ENCODE measurements at regions not wholly inside any gene's neighbourhood (a gene's known extent, or its start where the extent isn't known, plus 50 kb on each side); places are given as distances from the start of the nearest gene placed in this dataset.

DNA sequence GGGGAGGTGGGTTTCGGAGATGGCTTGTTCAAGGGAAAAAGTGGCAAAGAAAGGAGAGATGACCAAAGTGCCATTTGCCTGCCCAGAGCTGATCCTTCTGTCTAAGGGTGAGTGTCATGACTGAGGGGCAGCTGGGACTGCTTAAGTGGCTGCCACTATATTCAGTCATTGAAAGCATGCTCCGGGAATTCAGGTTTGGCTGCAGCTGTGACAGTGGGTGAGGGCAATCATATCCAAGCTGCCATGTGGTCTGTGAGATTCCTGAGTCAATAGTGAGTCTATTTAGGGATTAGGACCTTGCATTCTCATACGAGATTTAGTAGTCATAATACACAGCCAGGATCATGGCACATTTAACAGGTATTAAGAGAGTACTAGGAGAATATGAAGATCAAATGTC, 138.8 kb upstream of the BANK1 start (continued):
- TF ChIP-seq, protein P1, sequence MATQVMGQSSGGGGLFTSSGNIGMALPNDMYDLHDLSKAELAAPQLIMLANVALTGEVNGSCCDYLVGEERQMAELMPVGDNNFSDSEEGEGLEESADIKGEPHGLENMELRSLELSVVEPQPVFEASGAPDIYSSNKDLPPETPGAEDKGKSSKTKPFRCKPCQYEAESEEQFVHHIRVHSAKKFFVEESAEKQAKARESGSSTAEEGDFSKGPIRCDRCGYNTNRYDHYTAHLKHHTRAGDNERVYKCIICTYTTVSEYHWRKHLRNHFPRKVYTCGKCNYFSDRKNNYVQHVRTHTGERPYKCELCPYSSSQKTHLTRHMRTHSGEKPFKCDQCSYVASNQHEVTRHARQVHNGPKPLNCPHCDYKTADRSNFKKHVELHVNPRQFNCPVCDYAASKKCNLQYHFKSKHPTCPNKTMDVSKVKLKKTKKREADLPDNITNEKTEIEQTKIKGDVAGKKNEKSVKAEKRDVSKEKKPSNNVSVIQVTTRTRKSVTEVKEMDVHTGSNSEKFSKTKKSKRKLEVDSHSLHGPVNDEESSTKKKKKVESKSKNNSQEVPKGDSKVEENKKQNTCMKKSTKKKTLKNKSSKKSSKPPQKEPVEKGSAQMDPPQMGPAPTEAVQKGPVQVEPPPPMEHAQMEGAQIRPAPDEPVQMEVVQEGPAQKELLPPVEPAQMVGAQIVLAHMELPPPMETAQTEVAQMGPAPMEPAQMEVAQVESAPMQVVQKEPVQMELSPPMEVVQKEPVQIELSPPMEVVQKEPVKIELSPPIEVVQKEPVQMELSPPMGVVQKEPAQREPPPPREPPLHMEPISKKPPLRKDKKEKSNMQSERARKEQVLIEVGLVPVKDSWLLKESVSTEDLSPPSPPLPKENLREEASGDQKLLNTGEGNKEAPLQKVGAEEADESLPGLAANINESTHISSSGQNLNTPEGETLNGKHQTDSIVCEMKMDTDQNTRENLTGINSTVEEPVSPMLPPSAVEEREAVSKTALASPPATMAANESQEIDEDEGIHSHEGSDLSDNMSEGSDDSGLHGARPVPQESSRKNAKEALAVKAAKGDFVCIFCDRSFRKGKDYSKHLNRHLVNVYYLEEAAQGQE (IDR thresholded peaks at IDR 0.05): no peak
- TF ChIP-seq ZFP36 (IDR thresholded peaks at IDR 0.05; ENCODE audit: borderline replicate concordance, partially characterized antibody) (no peak), BHLHE40 (IDR thresholded peaks at IDR 0.05; ENCODE audit: low read depth, low read length) (no peak)

DNA sequence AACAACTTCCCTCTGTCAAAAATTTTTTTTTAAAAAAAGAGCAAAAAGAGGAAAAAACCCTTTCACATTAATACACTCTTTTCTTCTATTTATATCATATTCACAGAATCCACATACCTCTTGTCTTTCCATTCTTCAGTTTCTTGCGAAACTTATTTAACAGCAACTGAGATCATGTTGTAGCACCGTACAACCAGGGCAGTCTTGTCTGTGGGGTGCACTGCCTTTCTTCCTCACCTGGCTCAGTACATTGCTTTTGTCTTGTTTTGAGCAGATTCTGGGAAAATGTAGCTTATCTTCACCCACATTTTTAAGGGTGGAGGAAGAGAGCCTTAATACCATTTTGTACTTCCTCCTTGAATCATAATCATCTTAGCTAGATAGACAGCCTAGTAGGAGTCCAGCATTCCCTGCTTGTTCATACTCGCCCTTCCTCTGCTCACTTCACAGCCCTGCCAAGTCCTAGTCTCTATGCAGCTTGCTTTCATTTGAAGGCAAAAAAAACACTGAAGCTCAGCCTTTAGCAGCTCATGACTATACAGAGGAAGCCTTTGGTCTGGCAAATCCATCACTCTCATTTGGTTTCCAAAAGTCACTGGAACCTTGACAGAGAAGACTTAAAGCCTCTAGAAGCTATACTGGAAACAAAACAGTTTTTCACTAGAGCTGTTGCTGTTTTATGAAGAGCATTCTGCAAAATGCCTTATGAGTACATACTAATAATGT, 140.6 kb upstream of the BANK1 start:
- no peak for ATAC-seq

DNA sequence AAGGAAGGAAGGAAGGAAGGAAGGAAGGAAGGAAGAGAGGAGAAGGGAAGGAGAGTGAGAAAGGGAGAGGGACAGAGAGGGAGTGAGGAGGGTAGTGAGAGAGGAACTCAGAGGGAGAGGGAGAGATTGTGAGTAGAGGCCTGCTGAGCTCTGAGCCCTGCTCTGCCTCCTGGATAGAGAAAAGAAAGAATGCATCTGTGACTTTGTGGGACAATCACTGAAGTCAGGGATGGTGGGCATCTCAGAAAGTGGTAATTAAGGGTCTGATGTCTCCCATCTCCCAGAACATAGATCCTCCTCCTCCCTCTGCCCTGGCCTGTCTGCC, 142.9 kb upstream of the BANK1 start:
- CTCF ChIA-PET: no interaction called here
- ATAC-seq: no peak

More for the DNA sequence above, 140.6 kb upstream of the BANK1 start:
- H3K4me2 ChIP-seq: no peak overlapping the region
- DNase-seq (ENCODE audit: low read depth in 1 of 2, low spot score in 1 of 2) (no peak), FAIRE-seq (no peak)
- 83% methylated on average over 3 of the region's 3 CpGs for WGBS (ENCODE audit: missing lambda C conversion rate)
- no peak overlapping the region for H3K27ac ChIP-seq
- no peaks in the 10 kb centered on the region for H3K4me1 ChIP-seq
- no peak for TF ChIP-seq ESRRA (IDR thresholded peaks at IDR 0.05; ENCODE audit: borderline replicate concordance, low read length)
- TF ChIP-seq, protein P2, sequence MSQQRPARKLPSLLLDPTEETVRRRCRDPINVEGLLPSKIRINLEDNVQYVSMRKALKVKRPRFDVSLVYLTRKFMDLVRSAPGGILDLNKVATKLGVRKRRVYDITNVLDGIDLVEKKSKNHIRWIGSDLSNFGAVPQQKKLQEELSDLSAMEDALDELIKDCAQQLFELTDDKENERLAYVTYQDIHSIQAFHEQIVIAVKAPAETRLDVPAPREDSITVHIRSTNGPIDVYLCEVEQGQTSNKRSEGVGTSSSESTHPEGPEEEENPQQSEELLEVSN (IDR thresholded peaks at IDR 0.05; ENCODE audit: borderline replicate concordance, low read depth): no peak
- H3K9me3 ChIP-seq: no peaks in the 10 kb centered on the region
- H3K4me3 ChIP-seq: no peak overlapping the region
- POLR2A ChIA-PET: no interaction called here
- CTCF ChIA-PET: interaction anchor here (0.9 kb wide), 1 partner anchor 9 kb away, joined by 3 read pairs; no protein-coding TSS in a partner anchor

DNA sequence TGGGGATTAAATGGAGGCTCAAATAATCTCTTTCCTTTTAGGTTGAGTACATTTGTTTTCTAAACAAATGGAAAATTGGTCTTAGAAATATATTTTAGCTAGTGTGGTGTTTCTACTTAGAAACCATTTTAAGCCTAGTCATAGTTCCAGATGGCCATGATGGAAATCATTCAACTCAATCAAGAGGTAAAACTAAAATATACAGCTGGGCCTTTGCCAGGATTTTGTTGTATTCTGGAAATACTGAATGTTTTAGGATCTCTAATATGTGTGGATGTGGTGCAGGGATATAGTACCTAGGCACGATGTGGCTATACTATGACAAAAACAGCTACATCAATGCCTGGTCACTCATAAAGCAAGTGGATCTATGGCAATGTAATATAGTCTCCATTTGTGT, 146.0 kb upstream of the BANK1 start:
- H3K4me1 ChIP-seq: no peaks in the 10 kb centered on the region
- CTCF ChIA-PET: no interaction called here
- H3K27ac ChIP-seq: no peak overlapping the region

More for the DNA sequence above, 142.9 kb upstream of the BANK1 start:
- FAIRE-seq (no peak), DNase-seq (ENCODE audit: low read depth in 1 of 2, low spot score in 1 of 2) (no peak)
- no peak overlapping the region for H3K4me2 ChIP-seq
- H3K27ac ChIP-seq: no peak overlapping the region
- H3K4me1 ChIP-seq: no peaks in the 10 kb centered on the region
- POLR2A ChIA-PET: no interaction called here
- H3K9me3 ChIP-seq: no peaks in the 10 kb centered on the region
- H3K4me3 ChIP-seq: no peak overlapping the region
- no peak for TF ChIP-seq ZSCAN20 (CRISPR knock-in tag; IDR thresholded peaks at IDR 0.05)
- TF ChIP-seq RNF2 (IDR thresholded peaks at IDR 0.05; ENCODE audit: borderline replicate concordance, low read depth): no peak
- no peak for TF ChIP-seq RCOR1 (IDR thresholded peaks at IDR 0.05; ENCODE audit: low read depth, low read length)
- TF ChIP-seq, protein P3, sequence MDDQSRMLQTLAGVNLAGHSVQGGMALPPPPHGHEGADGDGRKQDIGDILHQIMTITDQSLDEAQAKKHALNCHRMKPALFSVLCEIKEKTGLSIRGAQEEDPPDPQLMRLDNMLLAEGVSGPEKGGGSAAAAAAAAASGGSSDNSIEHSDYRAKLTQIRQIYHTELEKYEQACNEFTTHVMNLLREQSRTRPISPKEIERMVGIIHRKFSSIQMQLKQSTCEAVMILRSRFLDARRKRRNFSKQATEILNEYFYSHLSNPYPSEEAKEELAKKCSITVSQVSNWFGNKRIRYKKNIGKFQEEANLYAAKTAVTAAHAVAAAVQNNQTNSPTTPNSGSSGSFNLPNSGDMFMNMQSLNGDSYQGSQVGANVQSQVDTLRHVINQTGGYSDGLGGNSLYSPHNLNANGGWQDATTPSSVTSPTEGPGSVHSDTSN (IDR thresholded peaks at IDR 0.05): no peak
- TF ChIP-seq GATA3 (IDR thresholded peaks at IDR 0.05; ENCODE audit: borderline replicate concordance): no peak
- no peak for TF ChIP-seq SMC3 (IDR thresholded peaks at IDR 0.05)
- no peak for TF ChIP-seq BHLHE40 (IDR thresholded peaks at IDR 0.05; ENCODE audit: low read depth, low read length)
- no peak for TF ChIP-seq MYC (IDR thresholded peaks at IDR 0.05; ENCODE audit: borderline replicate concordance, low read length)
- TF ChIP-seq FOSB (CRISPR knock-in tag; IDR thresholded peaks at IDR 0.05): no peak
- no peak for TF ChIP-seq CBX8 (IDR thresholded peaks at IDR 0.05)
- no peak for TF ChIP-seq KDM1A (IDR thresholded peaks at IDR 0.05; ENCODE audit: low read depth)

More for the DNA sequence above, 146.0 kb upstream of the BANK1 start:
- TF ChIP-seq JUNB (IDR thresholded peaks at IDR 0.05) (no peak), POLR2AphosphoS2 (conservative IDR thresholded peaks at IDR 0.05; ENCODE audit: low read length) (no peak), HOXB5 (CRISPR knock-in tag; IDR thresholded peaks at IDR 0.05) (no peak)
- WGBS (ENCODE audit: missing lambda C conversion rate): 91% methylated on average over 1 of the region's 1 CpG
- POLR2A ChIA-PET: no interaction called here
- DNase-seq (ENCODE audit: low read depth in 1 of 2, low spot score in 1 of 2): no peak
- no peak for ATAC-seq
- no peak for FAIRE-seq
- Histone ChIP-seq H3K4me3 (no peak overlapping the region), H3K9me3 (no peaks in the 10 kb centered on the region), H3K4me2 (no peak overlapping the region)
